Adrenal gland (tissue), 5 donors: ENCODE measurements at regions not wholly inside any gene's neighbourhood (a gene's known extent, or its start where the extent isn't known, plus 50 kb on each side); places are given as distances from the start of the nearest gene placed in this dataset.

Experiments
- POLR2A ChIP-seq, 2 donors: fragments of 450-650 bp; IDR thresholded peaks; one replicate each; pipeline ENCODE4 v1.6.1; 2017; ENCODE audit warnings: antibody characterized with exemption in 2 of 2, mild to moderate bottlenecking in 2 of 2, moderate library complexity in 1 of 2
- TF ChIP-seq, protein P1 (sequence below), 6 experiments: fragments of 450-650 bp in 4 of 6; fragments of 200-600 bp in 2 of 6; sonication (generic) in 1 of 6; IDR thresholded peaks; 1 replicate in 5 of 6; 2 replicates in 1 of 6; pipeline versions ENCODE4 v1.5.1 to v1.8.0; 2016 to 2021; ENCODE audit warnings: antibody characterized with exemption in 6 of 6, mild to moderate bottlenecking in 2 of 6, moderate library complexity in 1 of 6
- donor health status: DM: no; HTN: no; CAD: no.

DNA sequence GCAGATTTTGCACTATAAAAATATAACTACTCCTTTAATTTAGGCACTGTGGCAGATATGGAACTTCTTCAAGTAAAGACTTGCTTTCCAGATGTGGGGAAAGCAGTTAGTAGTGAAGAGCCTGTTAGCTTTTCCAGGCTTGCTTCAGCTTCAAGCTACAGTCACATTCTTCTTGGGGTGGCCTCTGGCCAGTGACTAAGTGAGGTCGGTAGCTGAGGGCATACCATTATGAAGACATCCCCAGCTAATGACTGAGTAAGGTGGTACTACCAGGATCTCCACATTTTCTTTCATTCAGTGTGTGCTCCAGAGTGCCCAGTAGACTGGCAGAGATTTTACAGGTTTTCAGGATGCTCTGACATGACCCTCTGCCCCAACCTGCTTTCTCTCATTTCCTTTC, 167.1 kb upstream of the KIF2B start:
- TF ChIP-seq, protein P1, sequence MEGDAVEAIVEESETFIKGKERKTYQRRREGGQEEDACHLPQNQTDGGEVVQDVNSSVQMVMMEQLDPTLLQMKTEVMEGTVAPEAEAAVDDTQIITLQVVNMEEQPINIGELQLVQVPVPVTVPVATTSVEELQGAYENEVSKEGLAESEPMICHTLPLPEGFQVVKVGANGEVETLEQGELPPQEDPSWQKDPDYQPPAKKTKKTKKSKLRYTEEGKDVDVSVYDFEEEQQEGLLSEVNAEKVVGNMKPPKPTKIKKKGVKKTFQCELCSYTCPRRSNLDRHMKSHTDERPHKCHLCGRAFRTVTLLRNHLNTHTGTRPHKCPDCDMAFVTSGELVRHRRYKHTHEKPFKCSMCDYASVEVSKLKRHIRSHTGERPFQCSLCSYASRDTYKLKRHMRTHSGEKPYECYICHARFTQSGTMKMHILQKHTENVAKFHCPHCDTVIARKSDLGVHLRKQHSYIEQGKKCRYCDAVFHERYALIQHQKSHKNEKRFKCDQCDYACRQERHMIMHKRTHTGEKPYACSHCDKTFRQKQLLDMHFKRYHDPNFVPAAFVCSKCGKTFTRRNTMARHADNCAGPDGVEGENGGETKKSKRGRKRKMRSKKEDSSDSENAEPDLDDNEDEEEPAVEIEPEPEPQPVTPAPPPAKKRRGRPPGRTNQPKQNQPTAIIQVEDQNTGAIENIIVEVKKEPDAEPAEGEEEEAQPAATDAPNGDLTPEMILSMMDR (IDR thresholded peaks at IDR 0.05): no peak
- no peak for TF ChIP-seq POLR2A (IDR thresholded peaks at IDR 0.05)
